Esophagus mucosa (tissue), 1 donor: ENCODE measurements at regions not wholly inside any gene's neighbourhood (a gene's known extent, or its start where the extent isn't known, plus 50 kb on each side); places are given as distances from the start of the nearest gene placed in this dataset.

Experiments used
- ATAC-seq: fragments of 200-7000 bp; cut with Tn5 transposase; one replicate; pipeline ENCODE4 v1.9.1; 2020
- donor health status: DM: yes; HTN: yes; CAD: no.

GRCh38 chr16:6493555-6493954 lies 839.1 kb upstream of the RBFOX1 start:
- ATAC-seq: no peak

- ATAC-seq: no peak
These were observed 839.9 kb upstream of the RBFOX1 start for GRCh38 chr16:6492742-6493141.

GRCh38 chr16:6484935-6485334 lies 847.7 kb upstream of the RBFOX1 start:
- ATAC-seq: no peak

GRCh38 chr16:6484081-6484480 lies 848.6 kb upstream of the RBFOX1 start:
- no peak for ATAC-seq

- ATAC-seq: no peak
These were observed 849.1 kb upstream of the RBFOX1 start for GRCh38 chr16:6483469-6484033.

- ATAC-seq: no peak
These were observed 849.8 kb upstream of the RBFOX1 start for GRCh38 chr16:6482696-6483468.

- ATAC-seq: no peak
These were observed 850.8 kb upstream of the RBFOX1 start for GRCh38 chr16:6481894-6482293.

- no peak for ATAC-seq
These were observed 878.9 kb upstream of the RBFOX1 start for GRCh38 chr16:6453742-6454141.

GRCh38 chr16:6447021-6447790 lies 885.4 kb upstream of the RBFOX1 start:
- no peak for ATAC-seq

- ATAC-seq: no peak
These were observed 886.3 kb upstream of the RBFOX1 start for GRCh38 chr16:6446370-6446769.

- no peak for ATAC-seq
These were observed 893.5 kb upstream of the RBFOX1 start for GRCh38 chr16:6439129-6439528.

- no peak for ATAC-seq
These were observed 903.8 kb upstream of the RBFOX1 start for GRCh38 chr16:6428861-6429260.

GRCh38 chr16:6427621-6428020 lies 905.0 kb upstream of the RBFOX1 start:
- ATAC-seq: no peak

- no peak for ATAC-seq
These were observed 925.0 kb upstream of the RBFOX1 start for GRCh38 chr16:6407596-6407995.

- ATAC-seq: no peak
These were observed 926.6 kb upstream of the RBFOX1 start for GRCh38 chr16:6406028-6406427.

GRCh38 chr16:6382924-6383459 lies 949.7 kb upstream of the RBFOX1 start:
- ATAC-seq: no peak

GRCh38 chr16:6381896-6382295 lies 950.7 kb upstream of the RBFOX1 start:
- ATAC-seq: no peak

GRCh38 chr16:6377956-6378355 lies 954.7 kb upstream of the RBFOX1 start:
- no peak for ATAC-seq

GRCh38 chr16:6375465-6376075 lies 957.1 kb upstream of the RBFOX1 start:
- ATAC-seq: no peak

GRCh38 chr16:6374821-6375220 lies 957.8 kb upstream of the RBFOX1 start:
- no peak for ATAC-seq

- no peak for ATAC-seq
These were observed 967.8 kb upstream of the RBFOX1 start for GRCh38 chr16:6364846-6365245.

GRCh38 chr16:6363896-6364607 lies 968.6 kb upstream of the RBFOX1 start:
- ATAC-seq: no peak
